RKO (cell line): ENCODE measurements at regions not wholly inside any gene's neighbourhood (a gene's known extent, or its start where the extent isn't known, plus 50 kb on each side); places are given as distances from the start of the nearest gene placed in this dataset.

ENCODE experiments used
- DNase-seq: peaks from one replicate; pipeline ENCODE4 v3.0.0-alpha.2; 2016; ENCODE audit warnings: low spot score

DNA sequence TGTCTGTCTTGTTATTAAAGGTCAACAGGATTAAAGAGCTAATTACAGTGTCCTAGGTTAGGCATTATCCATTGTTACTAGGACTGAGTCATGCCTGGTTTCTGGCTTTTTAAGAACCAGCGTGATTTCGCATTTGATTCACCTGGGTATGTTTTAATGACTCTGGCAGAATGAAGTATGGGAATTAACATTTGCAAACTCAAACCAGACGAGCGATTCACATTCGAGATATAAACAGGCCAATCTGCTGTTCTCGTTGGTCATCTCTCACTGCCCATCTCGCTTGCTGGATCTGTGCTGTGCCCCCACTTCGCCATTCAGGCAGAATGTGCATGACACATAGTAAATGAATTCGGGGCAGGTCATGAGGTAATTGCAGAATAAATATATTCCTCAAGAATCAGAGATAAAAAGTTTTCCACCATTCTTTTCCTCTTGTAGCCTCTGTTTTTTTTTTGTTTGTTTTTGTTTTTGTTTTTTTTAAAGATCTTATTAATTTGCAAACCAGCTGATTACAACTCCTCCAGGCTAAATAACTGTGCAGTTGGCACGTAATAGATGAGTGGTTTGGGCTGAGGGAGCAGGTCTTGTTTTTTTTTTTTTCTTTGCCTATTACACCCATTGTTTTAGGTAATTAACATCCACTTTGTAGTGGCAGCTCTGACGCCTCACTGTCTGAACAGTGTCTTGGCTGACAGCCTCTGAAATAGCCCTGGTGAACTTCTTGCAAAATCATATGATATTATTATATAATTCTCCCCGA, 313.5 kb upstream of the MSX2 start:
- DNase-seq = no peak

DNA sequence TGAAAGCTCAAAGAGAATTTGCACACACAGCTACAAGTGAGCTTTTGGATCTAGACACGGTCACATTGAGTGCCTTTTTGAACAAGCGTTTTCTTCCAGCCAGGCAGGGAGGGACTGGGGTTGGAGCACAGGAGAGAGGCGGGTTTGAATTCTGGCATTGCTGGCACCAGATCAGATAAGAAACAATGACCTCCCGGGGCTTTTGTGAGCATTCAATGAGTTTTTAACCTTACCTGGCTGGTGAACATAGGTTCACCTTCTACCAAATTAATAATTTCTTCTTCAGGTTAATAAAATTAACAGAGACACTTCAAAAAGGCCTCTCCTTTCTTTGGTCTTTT, 312.9 kb upstream of the MSX2 start:
- no peak for DNase-seq

DNA sequence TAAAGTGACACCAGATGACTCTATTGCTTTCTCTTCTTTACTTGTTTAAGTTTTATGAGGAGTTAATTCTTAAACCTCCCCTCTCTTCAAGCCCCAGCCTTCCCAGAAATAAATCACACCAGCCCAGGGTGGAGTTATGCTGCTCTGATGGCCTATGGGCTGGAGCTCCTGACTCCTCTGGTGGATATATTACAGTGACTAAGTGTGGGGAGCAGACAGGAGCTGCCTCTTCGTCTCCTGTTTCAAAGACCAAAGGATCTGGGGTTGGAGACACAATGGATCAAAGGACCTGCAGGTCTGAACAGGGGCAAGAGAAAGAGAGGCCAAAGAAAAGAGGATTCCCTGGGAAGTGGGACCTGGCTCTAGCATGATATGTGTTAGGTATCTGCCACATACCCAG, 312.0 kb upstream of the MSX2 start:
- no peak for DNase-seq

DNA sequence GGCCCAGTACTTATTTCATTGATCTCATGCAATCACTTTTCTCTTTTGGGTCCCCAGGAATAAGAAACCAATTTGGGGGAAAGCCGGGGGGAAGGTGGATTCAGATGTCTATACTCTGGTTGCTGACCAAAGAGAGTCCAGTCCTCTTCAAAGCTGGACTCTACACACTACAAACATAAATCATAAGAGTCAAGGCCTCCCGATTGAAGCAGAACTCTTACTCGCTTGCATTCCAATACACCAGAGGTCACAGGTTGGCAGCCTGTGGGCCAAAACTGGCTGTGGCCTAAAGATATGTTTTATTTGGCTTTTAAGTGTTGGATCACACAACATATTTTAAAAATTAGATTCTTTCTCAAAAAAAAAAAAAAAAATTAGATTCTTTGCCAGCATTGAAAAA, 311.4 kb upstream of the MSX2 start:
- no peak for DNase-seq

DNA sequence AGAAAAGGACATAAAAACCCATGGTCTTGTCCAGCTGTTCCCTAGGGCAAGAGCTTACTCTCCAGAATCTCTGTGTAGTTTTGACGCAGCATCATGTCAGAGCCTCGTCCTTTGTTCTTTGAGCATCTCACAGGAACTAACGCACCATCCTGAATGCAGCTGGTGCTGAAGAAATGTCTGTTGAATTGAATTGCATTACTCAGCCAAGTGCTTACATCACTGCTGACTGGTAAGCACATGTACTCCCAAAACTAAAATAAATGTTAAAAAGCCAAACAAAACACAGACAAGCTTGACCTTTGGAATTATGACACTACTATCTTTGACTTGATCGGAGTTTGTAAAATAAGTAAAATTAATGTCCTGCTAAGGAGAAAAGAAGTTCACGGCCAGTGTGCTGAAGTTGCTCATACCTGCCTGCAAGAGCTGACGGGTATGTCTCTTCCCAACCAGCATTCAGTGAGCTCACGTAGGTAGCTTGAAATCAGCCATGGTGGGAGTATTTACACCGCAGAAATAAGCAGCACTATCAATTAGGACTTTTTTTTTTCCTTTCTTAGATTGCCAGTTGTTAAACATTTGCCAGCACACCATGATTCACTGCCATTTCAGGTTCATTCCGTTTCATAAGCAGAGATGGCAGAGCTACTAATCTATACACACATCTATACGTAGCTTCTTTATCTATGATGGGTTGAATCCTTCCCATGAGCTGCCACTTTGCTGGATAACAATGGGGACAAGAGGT, 310.6 kb upstream of the MSX2 start:
- no peak for DNase-seq

DNA sequence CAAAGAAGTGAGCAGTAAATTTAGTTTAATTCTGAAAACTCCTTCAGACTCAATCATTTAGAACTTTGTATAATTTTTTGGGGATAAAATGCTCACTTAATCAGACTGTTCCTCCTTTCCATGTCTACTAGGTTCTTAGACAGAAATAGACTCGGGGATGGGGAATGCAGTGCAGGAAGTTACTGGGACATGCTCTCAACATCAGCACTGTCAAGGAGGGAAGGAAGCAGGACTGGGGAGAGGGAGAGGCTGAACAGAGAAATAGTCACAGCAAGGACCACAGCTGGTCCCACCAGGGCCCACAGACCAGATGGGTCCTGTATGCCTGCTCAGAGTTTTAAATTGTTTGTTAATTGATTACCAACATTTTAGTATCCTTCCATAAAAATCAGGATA, 310.1 kb upstream of the MSX2 start:
- DNase-seq = no peak

DNA sequence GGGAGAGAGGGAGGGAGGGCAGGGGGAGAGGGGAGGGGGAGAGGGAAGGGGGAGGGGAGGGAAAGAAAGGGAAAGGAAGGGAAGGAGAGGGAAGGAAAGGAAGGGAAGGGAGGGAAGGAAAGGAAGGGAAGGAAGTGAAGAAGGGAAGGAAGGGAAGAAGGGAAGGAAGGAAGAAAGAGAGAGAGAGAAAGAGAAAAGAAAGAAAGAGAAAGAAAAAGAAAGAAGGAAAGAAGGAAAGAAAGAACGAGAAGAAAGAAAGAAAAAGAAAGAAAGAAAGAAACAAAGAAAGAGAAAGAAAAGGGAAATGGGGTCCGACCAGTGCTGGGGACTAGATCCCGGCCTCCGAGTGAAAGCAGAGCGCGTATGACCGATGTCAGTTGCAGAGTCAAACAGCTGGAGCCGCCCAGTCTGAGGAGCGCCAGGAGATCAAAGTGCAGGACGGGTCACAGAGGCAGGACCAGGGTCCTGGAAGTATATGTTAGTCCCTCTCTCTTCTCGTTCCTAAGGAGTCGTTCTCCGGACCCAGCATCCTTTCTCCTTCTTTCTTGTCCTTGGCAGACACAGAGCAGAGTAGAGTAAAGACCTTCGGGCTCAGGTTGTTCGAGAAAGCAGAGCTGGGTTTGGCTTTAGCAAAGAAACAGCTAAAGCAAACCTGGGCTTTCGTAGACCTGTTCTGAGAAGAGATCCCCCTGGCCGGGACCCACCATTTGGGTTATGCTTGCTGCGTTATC, 305.4 kb upstream of the MSX2 start:
- no peak for DNase-seq

DNA sequence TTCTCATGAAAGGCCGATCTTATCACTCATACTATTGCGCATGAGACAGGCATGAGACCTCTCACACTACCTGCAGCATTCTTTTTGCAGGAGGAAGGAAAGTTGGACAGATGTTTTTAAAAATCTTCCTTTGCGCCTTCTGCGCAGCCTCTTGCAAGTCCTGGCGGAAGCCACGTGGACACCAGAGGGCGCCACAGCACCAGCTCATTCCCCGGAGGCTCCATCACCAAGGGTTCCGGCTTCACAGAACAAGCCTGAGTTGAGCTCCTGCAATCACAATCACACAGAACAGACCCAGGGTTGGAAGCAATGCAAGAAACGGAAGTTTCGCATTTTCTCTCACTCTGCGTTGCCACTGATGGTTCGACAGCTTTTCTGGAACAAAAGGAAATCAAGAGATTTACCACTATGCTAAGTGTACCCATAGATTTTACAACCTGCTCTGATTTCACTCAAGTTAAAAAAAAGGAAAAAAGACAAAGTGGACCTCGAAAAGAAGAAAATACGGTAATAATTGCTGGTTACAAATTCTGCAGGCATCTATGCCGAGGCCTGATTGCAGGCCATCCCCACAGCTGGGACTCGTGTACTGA, 304.7 kb upstream of the MSX2 start:
- peak; percentile 85 for DNase-seq

DNA sequence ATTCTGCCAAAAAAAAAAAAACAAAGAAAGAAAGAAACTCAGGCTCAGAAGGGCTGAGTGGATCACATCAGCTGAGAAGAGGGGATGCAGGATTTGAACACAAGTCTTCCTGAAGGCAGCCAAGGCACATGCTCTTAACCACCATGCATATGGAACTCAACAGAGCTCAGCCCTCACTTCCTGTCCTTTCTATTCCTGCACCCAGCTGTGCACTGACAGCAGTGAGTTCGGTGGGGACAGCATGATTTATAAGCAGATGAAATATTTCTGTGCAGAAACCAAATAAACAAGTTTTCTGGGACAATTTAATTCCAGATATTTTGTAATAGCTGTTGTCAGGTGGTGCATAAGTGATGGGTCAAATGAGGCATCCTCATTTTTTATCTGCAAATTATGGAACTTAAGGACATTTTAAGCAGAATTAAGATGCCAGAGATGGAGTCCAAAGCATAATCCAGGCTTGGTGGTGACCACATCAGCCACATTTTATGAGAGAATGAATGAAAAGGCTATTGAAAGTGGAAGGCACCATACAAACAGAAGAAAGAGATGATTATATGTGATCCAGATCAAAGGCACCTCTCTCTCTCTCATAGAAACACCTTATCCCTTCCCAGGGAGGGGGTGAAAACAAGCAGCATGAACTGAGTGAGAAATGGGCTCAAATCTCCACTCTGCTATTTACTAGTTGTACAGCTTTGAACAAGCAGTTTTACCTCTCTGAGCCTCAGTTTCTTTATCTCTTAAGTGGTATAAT, 303.6 kb upstream of the MSX2 start:
- DNase-seq = no peak

- DNase-seq = no peak
Observed at GRCh38 chr5:174421408-174421805, 303.0 kb upstream of the MSX2 start.

DNA sequence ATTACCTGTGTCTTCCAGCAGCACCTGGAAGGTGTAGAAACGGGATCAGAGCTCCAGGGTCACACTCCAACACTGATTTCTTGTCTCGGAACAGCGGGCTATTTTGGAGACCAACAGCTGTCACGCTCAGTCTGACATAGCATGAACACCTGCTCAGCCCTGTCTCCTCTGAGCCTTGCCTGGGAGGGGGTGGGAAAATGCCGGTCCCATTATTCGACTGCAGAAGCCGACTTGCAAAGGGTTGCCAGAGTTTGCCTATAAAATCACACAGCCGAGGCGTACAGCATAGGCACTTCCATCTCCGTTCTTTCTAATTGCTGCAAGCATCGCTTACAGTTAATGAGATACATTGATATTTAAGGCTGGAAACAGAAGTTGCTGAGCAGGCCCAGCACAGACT, 300.8 kb upstream of the MSX2 start:
- DNase-seq = no peak

- no peak for DNase-seq
Observed at GRCh38 chr5:174424219-174425053, 299.9 kb upstream of the MSX2 start.

DNA sequence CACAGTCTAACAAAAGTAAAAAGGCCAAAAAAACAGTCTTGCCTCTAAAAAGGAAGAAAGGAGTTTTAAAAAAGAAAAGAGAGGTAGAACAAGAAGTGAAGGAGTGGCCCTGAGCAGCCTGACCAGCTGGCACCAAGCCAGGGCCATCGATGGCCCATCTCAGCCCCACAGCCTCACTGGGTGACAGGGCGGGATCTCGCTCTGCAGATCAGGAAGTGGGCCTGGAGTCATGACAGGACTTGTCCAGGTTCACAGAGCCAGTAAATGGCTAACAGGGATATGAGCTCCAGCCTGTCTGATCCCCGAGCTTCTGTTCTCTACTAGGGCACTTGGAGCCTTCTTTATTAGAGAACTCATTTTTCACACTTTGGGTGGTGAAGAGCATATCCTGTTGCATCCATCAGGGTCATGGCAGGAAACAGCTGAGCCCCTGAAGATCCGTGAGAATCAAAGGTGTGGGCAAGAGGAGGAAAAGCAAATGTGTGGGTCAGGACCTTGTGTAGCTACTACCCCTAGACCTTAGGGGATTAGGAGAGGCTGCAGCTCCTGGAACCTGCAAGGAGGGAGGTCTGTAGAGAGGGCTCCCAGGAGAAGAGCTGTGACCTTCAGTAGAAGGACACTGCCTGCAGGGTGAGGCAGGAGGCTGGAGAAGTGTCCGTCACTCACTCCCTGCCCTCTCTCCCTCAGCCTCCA, 299.0 kb upstream of the MSX2 start:
- DNase-seq = no peak

DNA sequence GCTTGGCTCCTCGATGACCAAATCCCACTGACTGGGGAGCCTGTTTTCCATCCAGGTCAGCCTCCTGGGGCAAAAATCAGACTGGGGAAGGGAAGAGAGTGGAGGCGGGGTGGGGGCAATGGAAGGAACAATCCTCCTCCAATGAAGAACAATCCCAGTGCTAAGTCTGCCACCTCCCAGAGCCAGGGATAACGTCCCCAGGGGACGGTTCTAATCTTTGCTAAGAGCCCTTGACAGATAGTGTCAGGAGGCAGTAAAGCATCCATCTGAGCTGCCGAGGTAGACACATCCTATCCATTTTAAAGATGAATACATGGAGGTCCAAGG, 298.5 kb upstream of the MSX2 start:
- DNase-seq = no peak

- DNase-seq = no peak
Observed at GRCh38 chr5:174426388-174426787, 298.0 kb upstream of the MSX2 start.

GRCh38 chr5:174426851-174427250, 297.5 kb upstream of the MSX2 start:
- DNase-seq = no peak

DNA sequence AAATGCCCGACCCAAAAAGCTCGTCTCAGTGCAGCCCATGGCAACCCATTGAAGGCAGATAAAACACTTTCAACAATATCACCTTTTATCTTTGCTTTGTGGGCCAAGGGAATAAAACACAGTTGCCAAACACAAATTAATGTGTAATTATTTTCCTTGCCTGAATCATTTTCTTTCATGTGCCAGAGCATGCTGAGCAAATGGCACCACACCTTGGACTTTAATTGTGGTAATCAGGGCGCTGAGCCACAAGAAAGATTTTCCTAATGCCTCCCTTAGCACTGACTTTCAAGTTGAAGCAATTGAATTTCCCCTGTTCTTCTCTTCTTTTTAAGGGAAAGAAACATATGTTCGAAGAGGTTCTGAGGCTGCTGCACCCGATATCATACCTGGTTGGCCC, 297.1 kb upstream of the MSX2 start:
- DNase-seq = no peak

DNA sequence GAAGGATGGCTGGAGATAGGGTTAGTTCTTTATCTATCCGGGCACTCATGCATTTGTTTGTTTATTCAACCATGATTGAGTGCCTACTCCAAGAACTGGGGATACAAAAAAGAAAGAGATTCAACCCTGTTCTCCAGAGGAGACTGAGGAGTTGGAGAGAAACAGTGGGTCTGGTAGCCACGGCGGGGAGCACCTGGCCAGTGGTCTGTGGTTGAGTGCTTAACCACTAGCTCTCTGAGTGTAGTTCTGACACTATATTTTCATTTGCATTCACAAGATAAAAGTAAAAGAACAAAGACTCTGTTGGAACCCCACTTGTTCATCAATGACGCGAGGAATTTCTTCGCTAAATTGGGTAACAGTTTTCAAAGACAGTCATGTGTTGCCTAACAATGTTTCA, 295.5 kb upstream of the MSX2 start:
- no peak for DNase-seq

GRCh38 chr5:174430940-174431339, 293.4 kb upstream of the MSX2 start:
- no peak for DNase-seq

DNA sequence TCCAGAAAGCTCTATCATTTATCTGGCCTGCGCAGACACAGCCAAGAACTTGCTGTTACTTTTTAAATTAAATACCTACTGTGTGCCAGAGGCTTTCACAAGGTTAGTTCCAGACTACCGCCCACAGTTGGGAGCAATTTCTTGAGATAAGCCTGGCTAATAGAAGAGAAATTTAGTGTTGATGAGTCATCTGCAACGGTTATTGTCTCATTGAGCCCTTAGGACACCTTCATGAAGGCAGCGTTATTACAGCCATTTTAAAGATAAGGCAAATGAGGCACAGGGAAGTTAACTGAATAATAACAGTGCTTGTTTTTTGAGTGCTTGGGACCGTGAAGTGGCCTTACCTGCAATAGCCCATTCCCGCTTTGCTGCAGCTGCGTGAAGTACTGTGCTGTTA, 292.9 kb upstream of the MSX2 start:
- DNase-seq = no peak

DNA sequence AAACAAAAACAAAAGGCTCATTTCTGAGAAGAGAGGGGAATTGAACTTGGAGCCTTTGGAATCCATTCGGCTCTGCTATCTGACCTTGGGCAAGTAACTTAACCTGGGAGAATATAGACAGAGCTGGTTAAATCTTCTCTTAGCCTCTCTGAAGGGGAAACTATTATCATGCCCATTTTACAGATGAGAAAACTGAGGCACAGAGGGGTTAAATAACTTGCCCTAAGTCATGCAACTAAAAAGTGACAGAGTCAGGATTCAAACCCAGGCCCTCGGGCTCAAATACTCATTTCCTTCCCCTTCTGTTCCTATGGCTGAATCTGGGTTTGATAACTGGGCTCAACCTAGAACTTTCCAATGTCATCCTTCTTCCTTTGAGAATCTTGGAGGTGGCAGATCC, 291.3 kb upstream of the MSX2 start:
- DNase-seq = no peak
